ENCODE measurements at regions not wholly inside any gene's neighbourhood (a gene's known extent, or its start where the extent isn't known, plus 50 kb on each side); places are given as distances from the start of the nearest gene placed in this dataset.

- DNase-seq = no peak
These were observed 52.1 kb downstream of the GSC start for GRCh38 chr14:94717808-94718207.

- DNase-seq = no peak
These were observed 52.9 kb downstream of the GSC start for GRCh38 chr14:94716976-94717375.

GRCh38 chr14:94713115-94713514 is 56.8 kb downstream of the GSC start:
- DNase-seq = peak; percentile 70

GRCh38 chr14:94710731-94711130 is 59.2 kb downstream of the GSC start:
- no peak for DNase-seq

- DNase-seq = peak; percentile 85
These were observed 62.4 kb downstream of the GSC start for GRCh38 chr14:94707494-94707893.

- no peak for DNase-seq
These were observed 63.8 kb downstream of the GSC start for GRCh38 chr14:94706133-94706532.

GRCh38 chr14:94702629-94703028 is 67.3 kb downstream of the GSC start:
- no peak for DNase-seq

GRCh38 chr14:94701861-94702370 is 68.0 kb downstream of the GSC start:
- no peak for DNase-seq

GRCh38 chr14:94700336-94700735 is 69.6 kb downstream of the GSC start:
- DNase-seq = no peak

GRCh38 chr14:94699831-94700230 is 70.1 kb downstream of the GSC start:
- DNase-seq = no peak

- DNase-seq = no peak
These were observed 71.9 kb downstream of the GSC start for GRCh38 chr14:94697773-94698556.

- no peak for DNase-seq
These were observed 73.4 kb downstream of the GSC start for GRCh38 chr14:94696518-94696917.

- no peak for DNase-seq
These were observed 74.7 kb downstream of the GSC start for GRCh38 chr14:94695231-94695630.

GRCh38 chr14:94691660-94692034 is 78.3 kb downstream of the GSC start:
- no peak for DNase-seq

- DNase-seq = no peak
These were observed 78.8 kb downstream of the GSC start for GRCh38 chr14:94690896-94691659.

GRCh38 chr14:94690486-94690885 is 78.3 kb downstream of the SERPINA3 start:
- DNase-seq = no peak

GRCh38 chr14:94689985-94690400 is 77.8 kb downstream of the SERPINA3 start:
- DNase-seq = no peak

GRCh38 chr14:94689218-94689984 is 77.2 kb downstream of the SERPINA3 start:
- peak; percentile 85 for DNase-seq

- DNase-seq = peak; percentile 45
These were observed 74.4 kb downstream of the SERPINA3 start for GRCh38 chr14:94686511-94687160.

- peak; percentile 37 for DNase-seq
These were observed 73.7 kb downstream of the SERPINA3 start for GRCh38 chr14:94685681-94686485.

GRCh38 chr14:94685166-94685581 is 73.0 kb downstream of the SERPINA3 start:
- peak; percentile 59 for DNase-seq

GRCh38 chr14:94682736-94683135 is 70.5 kb downstream of the SERPINA3 start:
- DNase-seq = peak; percentile 32
